Heart left ventricle (tissue), 13 donors: ENCODE measurements at regions not wholly inside any gene's neighbourhood (a gene's known extent, or its start where the extent isn't known, plus 50 kb on each side); places are given as distances from the start of the nearest gene placed in this dataset.

ENCODE experiments used
- POLR2A ChIP-seq, 2 donors: fragments of 450-650 bp; IDR thresholded peaks; one replicate each; pipeline ENCODE4 v1.6.1; 2017; ENCODE audit warnings: antibody characterized with exemption in 2 of 2, mild to moderate bottlenecking in 2 of 2, moderate library complexity in 2 of 2
- TF ChIP-seq, protein P1 (sequence below), 12 donors: fragments of 200-600 bp; sonication (generic) in 4 of 12; IDR thresholded peaks; one replicate each; pipeline versions ENCODE4 v1.5.0 to v1.8.0; 2018 to 2022; ENCODE audit warnings: antibody characterized with exemption in 12 of 12, mild to moderate bottlenecking in 5 of 12
- donor health status: ischemic (EF 13 %, LVEDD 7.1; RV severe dilation, severe dysfunction).
- donor health status: DM: no; HTN: yes; CAD: no.
- donor health status: DM: no; HTN: no; CAD: no.
- donor health status: ischemic (EF 25% LVEDD 6.9; RV normal size, moderate dysfunction).
- donor health status: ischemic (EF 25% LVEDD 5.7; RV mildly dilated, moderate dysfunction).
- donor health status: ischemic (EF 35%, LVEDD 5.7; RV mildly dilated, moderate dysfunction).
- donor health status: nonischemic (EF 11% LVEDD 7.7; RV severe dilation, severe dysfunction).
- donor health status: DM: yes; HTN: yes; CAD: no.
- donor health status: PGD.
- donor health status: ischemic (EF 29% LVEDD 5.4; RV normal size, mild dysfunction).
- donor health status: nonischemic (EF 23%, LVEDD 6.1; RV moderate dilation, normal function).

- TF ChIP-seq, protein P1, sequence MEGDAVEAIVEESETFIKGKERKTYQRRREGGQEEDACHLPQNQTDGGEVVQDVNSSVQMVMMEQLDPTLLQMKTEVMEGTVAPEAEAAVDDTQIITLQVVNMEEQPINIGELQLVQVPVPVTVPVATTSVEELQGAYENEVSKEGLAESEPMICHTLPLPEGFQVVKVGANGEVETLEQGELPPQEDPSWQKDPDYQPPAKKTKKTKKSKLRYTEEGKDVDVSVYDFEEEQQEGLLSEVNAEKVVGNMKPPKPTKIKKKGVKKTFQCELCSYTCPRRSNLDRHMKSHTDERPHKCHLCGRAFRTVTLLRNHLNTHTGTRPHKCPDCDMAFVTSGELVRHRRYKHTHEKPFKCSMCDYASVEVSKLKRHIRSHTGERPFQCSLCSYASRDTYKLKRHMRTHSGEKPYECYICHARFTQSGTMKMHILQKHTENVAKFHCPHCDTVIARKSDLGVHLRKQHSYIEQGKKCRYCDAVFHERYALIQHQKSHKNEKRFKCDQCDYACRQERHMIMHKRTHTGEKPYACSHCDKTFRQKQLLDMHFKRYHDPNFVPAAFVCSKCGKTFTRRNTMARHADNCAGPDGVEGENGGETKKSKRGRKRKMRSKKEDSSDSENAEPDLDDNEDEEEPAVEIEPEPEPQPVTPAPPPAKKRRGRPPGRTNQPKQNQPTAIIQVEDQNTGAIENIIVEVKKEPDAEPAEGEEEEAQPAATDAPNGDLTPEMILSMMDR (IDR thresholded peaks at IDR 0.05): no peak
- no peak for TF ChIP-seq POLR2A (IDR thresholded peaks at IDR 0.05)
Measured at GRCh38 chr6:56875961-56876360, 78.9 kb upstream of the BEND6 start.
